ENCODE measurements at regions not wholly inside any gene's neighbourhood (a gene's known extent, or its start where the extent isn't known, plus 50 kb on each side); places are given as distances from the start of the nearest gene placed in this dataset.

DNA sequence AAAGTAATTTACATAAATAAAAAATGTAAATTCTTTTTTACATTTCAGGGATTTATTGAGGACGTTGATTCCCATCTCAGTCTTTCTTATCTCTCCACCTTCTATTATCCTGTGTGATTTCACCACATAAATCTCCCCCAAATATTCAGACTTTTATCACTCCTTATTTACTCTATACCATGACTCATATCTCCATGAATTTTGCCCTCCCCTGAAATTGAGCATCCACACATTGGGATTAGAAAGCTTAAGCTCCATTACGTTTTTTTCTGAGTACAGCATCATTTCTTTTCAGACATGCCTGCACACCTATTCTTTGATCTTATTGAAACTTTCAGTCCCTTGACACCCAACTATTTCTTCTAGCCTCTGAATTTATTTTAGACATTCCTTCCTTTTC lies 111.2 kb downstream of the IFI44 start (continued):
- TF ChIP-seq ELF1 (tag; IDR thresholded peaks at IDR 0.05) (no peak), TRIM28 (IDR thresholded peaks at IDR 0.05) (no peak), BRCA1 (IDR thresholded peaks at IDR 0.05) (no peak), BRCA1 (CRISPR knock-in tag; IDR thresholded peaks at IDR 0.05) (no peak), PHB (CRISPR knock-in tag; IDR thresholded peaks at IDR 0.05) (no peak), ELF2 (CRISPR knock-in tag; IDR thresholded peaks at IDR 0.05) (no peak), ZNF436 (CRISPR knock-in tag; IDR thresholded peaks at IDR 0.05) (no peak), CTBP1 (IDR thresholded peaks at IDR 0.05; ENCODE audit: borderline replicate concordance) (no peak)

- no TSS peak for BruUV-seq (replicated peaks)
- Histone ChIP-seq H3K4me1 (replicated peaks in 1 of 2; ENCODE audit: control insufficient read depth in 2 of 2, insufficient read depth in 2 of 2, low read length in 2 of 2) (no peaks in the 10 kb centered on the region), H3K79me2 (ENCODE audit: control insufficient read depth, insufficient read depth, low read length) (no peaks in the 10 kb centered on the region), H3K4me3 (no peak overlapping the region), H3K27ac (ENCODE audit: extremely low read depth, low read depth, low read length) (no peak overlapping the region), H4K20me1 (replicated peaks; ENCODE audit: control insufficient read depth, insufficient read depth, low read length) (no peaks in the 10 kb centered on the region), H2AFZ (ENCODE audit: low read depth, low read length) (no peak overlapping the region), H3K36me3 (ENCODE audit: control insufficient read depth, insufficient read depth, low read length) (no peaks in the 10 kb centered on the region), H3K4me2 (ENCODE audit: insufficient read depth, low read length) (no peak overlapping the region), H3K27me3 (ENCODE audit: control insufficient read depth in 2 of 2, insufficient read depth in 2 of 2, low read length in 2 of 2) (no peaks in the 10 kb centered on the region), H3K9me1 (ENCODE audit: control insufficient read depth, insufficient read depth, low read length) (no peaks in the 10 kb centered on the region), H3K9me3 (replicated peaks; ENCODE audit: control insufficient read depth, insufficient read depth, low read depth, low read length) (0 out of 2 replicates have a peak, but pooled peaks cover under 1% of the 10 kb centered on the region), H3K9ac (ENCODE audit: insufficient read depth in 1 of 2, low read depth in 2 of 2, low read length in 2 of 2) (no peak overlapping the region)
- ChIA-PET CTCF (ENCODE audit: low intra/inter-chr PET ratio) (no interaction called here), POLR2A (no interaction called here)
- ATAC-seq (no peak), FAIRE-seq (no peak), DNase-seq (ENCODE audit: extremely low read depth in 1 of 4, low spot score in 3 of 4) (no peak)
- WGBS (ENCODE audit: insufficient coverage, low coverage, missing lambda C conversion rate), result 1% methylated on average over 4 of the region's 4 CpGs
- intact Hi-C loops (cut with micrococcal nuclease), result no loop called here
- in situ Hi-C loops (cut with MboI), result no loop called here
- TF ChIP-seq, protein P1, sequence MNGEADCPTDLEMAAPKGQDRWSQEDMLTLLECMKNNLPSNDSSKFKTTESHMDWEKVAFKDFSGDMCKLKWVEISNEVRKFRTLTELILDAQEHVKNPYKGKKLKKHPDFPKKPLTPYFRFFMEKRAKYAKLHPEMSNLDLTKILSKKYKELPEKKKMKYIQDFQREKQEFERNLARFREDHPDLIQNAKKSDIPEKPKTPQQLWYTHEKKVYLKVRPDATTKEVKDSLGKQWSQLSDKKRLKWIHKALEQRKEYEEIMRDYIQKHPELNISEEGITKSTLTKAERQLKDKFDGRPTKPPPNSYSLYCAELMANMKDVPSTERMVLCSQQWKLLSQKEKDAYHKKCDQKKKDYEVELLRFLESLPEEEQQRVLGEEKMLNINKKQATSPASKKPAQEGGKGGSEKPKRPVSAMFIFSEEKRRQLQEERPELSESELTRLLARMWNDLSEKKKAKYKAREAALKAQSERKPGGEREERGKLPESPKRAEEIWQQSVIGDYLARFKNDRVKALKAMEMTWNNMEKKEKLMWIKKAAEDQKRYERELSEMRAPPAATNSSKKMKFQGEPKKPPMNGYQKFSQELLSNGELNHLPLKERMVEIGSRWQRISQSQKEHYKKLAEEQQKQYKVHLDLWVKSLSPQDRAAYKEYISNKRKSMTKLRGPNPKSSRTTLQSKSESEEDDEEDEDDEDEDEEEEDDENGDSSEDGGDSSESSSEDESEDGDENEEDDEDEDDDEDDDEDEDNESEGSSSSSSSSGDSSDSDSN (IDR thresholded peaks at IDR 0.05; ENCODE audit: borderline replicate concordance in 1 of 2, low read depth in 2 of 2, low read length in 2 of 2), result no peak
- TF ChIP-seq ZNF316 (IDR thresholded peaks at IDR 0.05) (peak; percentile 23; the same call in 1 of the 2 replicates), KLF13 (tag; IDR thresholded peaks at IDR 0.05; ENCODE audit: borderline replicate concordance, low read depth) (no peak), E2F8 (IDR thresholded peaks at IDR 0.05; ENCODE audit: low read depth, partially characterized antibody) (no peak), ZFX (CRISPR knock-in tag; IDR thresholded peaks at IDR 0.05) (no peak), ZNF699 (CRISPR knock-in tag; IDR thresholded peaks at IDR 0.05; ENCODE audit: insufficient replicate concordance) (no peak), TGIF2 (CRISPR knock-in tag; IDR thresholded peaks at IDR 0.05) (no peak), ZNF274 (IDR thresholded peaks at IDR 0.05; ENCODE audit: borderline replicate concordance, low read depth, low read length) (no peak), MAFG (tag; conservative IDR thresholded peaks at IDR 0.05) (peak; percentile 28; the same call in 1 of the 2 replicates), MAFK (IDR thresholded peaks at IDR 0.05; ENCODE audit: low read length) (0 out of 2 replicates have a peak, but pooled peaks have one; percentile 22), TCF15 (CRISPR knock-in tag; IDR thresholded peaks at IDR 0.05) (no peak)
Measured at GRCh38 chr1:78762113-78762512, 112.5 kb downstream of the IFI44 start.
